DOHH2 (cell line): ENCODE measurements at regions not wholly inside any gene's neighbourhood (a gene's known extent, or its start where the extent isn't known, plus 50 kb on each side); places are given as distances from the start of the nearest gene placed in this dataset.

Source experiments
- H3F3A ChIP-seq: fragments of 200-600 bp; sonication (generic), shearing (Covaris generic); 2 replicates; pipeline ENCODE4 v1.6.0; 2016; ENCODE audit warnings: antibody characterized with exemption, mild to moderate bottlenecking; ENCODE audit not compliant: control insufficient read depth, insufficient read depth
- H3K27ac ChIP-seq: fragments of 200-600 bp; sonication (generic); 2 replicates; pipeline ENCODE4 v1.5.1; 2014; ENCODE audit warnings: low read depth, mild to moderate bottlenecking, low read length, moderate library complexity
- H3K27me3 ChIP-seq: fragments of 200-600 bp; sonication (generic); 2 replicates; pipeline ENCODE4 v1.6.1; 2014; ENCODE audit warnings: mild to moderate bottlenecking, low read length, mixed read lengths; ENCODE audit not compliant: control insufficient read depth
- H3K36me3 ChIP-seq: fragments of 200-600 bp; sonication (generic); 2 replicates; pipeline ENCODE4 v1.6.1; 2014; ENCODE audit warnings: mild to moderate bottlenecking, low read length, moderate library complexity, mixed read lengths; ENCODE audit not compliant: control insufficient read depth
- H3K4me1 ChIP-seq: fragments of 200-600 bp; sonication (generic); 2 replicates; pipeline ENCODE4 v1.6.1; 2014; ENCODE audit warnings: mild to moderate bottlenecking, low read length, mixed read lengths; ENCODE audit not compliant: control insufficient read depth
- H3K4me2 ChIP-seq: fragments of 200-600 bp; sonication (generic); 2 replicates; pipeline ENCODE4 v1.6.0; 2014; ENCODE audit warnings: mild to moderate bottlenecking, low read length, moderate library complexity
- H3K4me3 ChIP-seq: fragments of 200-600 bp; sonication (generic); 2 replicates; pipeline ENCODE4 v1.5.1; 2014; ENCODE audit warnings: mild to moderate bottlenecking, low read length, mixed read lengths
- H3K79me2 ChIP-seq: fragments of 200-600 bp; sonication (generic); 2 replicates; pipeline ENCODE4 v1.6.1; 2014; ENCODE audit warnings: mild to moderate bottlenecking, low read length, mixed read lengths; ENCODE audit not compliant: control insufficient read depth
- H3K9me2 ChIP-seq: fragments of 200-600 bp; sonication (generic); replicated peaks from 2 replicates; pipeline ENCODE4 v1.6.1; 2014; ENCODE audit warnings: mild to moderate bottlenecking, low read length, mixed read lengths; ENCODE audit not compliant: control insufficient read depth
- H3K9me3 ChIP-seq: fragments of 200-600 bp; sonication (generic); 2 replicates; pipeline ENCODE4 v1.6.1; 2014; ENCODE audit warnings: antibody characterized with exemption, low read length, mixed read lengths; ENCODE audit not compliant: control insufficient read depth, insufficient read depth
- H4K20me1 ChIP-seq: fragments of 200-600 bp; sonication (generic); 2 replicates; pipeline ENCODE4 v1.6.0; 2014; ENCODE audit warnings: low read depth, mild to moderate bottlenecking, antibody characterized with exemption, low read length, moderate library complexity; ENCODE audit not compliant: control insufficient read depth, insufficient read depth
- EZH2phosphoT487 ChIP-seq: fragments of 200-600 bp; sonication (generic); IDR thresholded peaks from 2 replicates; pipeline ENCODE4 v1.6.1; 2017; ENCODE audit warnings: borderline replicate concordance, mild to moderate bottlenecking, antibody characterized with exemption, low read length, moderate library complexity, mixed read lengths
- TF ChIP-seq, protein P1 (sequence below): fragments of 200-600 bp; sonication (generic); IDR thresholded peaks from one replicate; pipeline ENCODE4 v1.5.1; 2014; ENCODE audit warnings: antibody characterized with exemption, mild to moderate bottlenecking, low read depth, low read length; ENCODE audit not compliant: poor library complexity, severe bottlenecking

- no peak overlapping the region for H3K4me2 ChIP-seq
- no peaks in the 10 kb centered on the region for H3K36me3 ChIP-seq
- H3K4me1 ChIP-seq: no peaks in the 10 kb centered on the region
- no peak for TF ChIP-seq EZH2phosphoT487
- TF ChIP-seq, protein P1, sequence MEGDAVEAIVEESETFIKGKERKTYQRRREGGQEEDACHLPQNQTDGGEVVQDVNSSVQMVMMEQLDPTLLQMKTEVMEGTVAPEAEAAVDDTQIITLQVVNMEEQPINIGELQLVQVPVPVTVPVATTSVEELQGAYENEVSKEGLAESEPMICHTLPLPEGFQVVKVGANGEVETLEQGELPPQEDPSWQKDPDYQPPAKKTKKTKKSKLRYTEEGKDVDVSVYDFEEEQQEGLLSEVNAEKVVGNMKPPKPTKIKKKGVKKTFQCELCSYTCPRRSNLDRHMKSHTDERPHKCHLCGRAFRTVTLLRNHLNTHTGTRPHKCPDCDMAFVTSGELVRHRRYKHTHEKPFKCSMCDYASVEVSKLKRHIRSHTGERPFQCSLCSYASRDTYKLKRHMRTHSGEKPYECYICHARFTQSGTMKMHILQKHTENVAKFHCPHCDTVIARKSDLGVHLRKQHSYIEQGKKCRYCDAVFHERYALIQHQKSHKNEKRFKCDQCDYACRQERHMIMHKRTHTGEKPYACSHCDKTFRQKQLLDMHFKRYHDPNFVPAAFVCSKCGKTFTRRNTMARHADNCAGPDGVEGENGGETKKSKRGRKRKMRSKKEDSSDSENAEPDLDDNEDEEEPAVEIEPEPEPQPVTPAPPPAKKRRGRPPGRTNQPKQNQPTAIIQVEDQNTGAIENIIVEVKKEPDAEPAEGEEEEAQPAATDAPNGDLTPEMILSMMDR: no peak
- no peaks in the 10 kb centered on the region for H3K9me3 ChIP-seq
- no peak overlapping the region for H3K4me3 ChIP-seq
- H3K27me3 ChIP-seq: no peaks in the 10 kb centered on the region
- H3K27ac ChIP-seq: no peak overlapping the region
- no peaks in the 10 kb centered on the region for H3F3A ChIP-seq
- no peaks in the 10 kb centered on the region; the same call in 1 of the 2 replicates for H3K9me2 ChIP-seq
- H4K20me1 ChIP-seq: no peaks in the 10 kb centered on the region
- no peaks in the 10 kb centered on the region for H3K79me2 ChIP-seq
These were observed 112.7 kb upstream of the NREP start for GRCh38 chr5:111869681-111870080.

DNA sequence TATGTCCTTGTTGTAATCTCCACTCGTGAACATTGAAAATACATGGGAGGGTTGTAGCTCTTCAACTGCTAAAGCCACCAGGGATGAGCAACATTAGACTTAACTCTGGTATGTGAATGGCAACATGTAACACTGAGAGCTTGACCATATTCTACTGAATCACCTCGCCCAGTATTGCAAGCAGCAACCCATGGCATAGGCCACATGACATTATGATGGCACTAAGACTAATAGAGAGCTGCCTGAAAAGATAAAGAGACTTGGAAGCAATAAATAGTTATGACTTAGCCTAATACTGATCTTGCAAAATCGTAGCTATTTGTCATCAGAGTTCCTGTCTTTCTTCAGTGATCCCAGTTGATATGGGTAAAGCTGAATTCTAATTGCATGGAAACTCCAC lies 108.4 kb upstream of the NREP start:
- TF ChIP-seq, protein P1: no peak
- no peak for TF ChIP-seq EZH2phosphoT487
- H3K4me3 ChIP-seq: no peak overlapping the region
- no peak overlapping the region for H3K4me2 ChIP-seq
- no peaks in the 10 kb centered on the region for H4K20me1 ChIP-seq
- no peaks in the 10 kb centered on the region for H3K9me2 ChIP-seq
- peaks cover 3% of the 10 kb centered on the region; the same call in 1 of the 2 replicates for H3K27me3 ChIP-seq
- no peaks in the 10 kb centered on the region for H3K4me1 ChIP-seq
- no peaks in the 10 kb centered on the region for H3K79me2 ChIP-seq
- H3K36me3 ChIP-seq: no peaks in the 10 kb centered on the region
- H3F3A ChIP-seq: no peaks in the 10 kb centered on the region
- H3K9me3 ChIP-seq: no peaks in the 10 kb centered on the region
- no peak overlapping the region for H3K27ac ChIP-seq

DNA sequence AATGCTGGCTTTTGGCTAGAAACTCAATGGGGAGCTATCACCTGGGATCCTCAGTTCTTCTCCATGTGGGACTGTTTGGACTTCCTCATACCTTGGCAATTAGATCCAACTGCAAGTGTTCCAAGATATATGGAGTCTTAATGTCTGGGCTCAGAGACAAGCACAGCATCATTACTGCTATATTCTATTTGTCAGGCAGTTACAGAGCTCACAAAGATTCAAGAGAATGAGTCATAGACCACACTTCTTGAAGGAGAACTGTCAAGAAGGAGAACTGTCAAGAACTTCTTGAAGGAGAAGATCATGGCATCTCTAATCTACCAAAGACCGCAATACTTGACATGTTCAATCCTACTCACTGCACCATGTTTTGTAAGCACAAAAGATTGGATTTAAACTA lies 106.8 kb upstream of the NREP start:
- H3K79me2 ChIP-seq: no peaks in the 10 kb centered on the region
- no peak for TF ChIP-seq EZH2phosphoT487
- TF ChIP-seq, protein P1: no peak
- no peaks in the 10 kb centered on the region for H4K20me1 ChIP-seq
- no peak overlapping the region for H3K4me3 ChIP-seq
- H3K4me2 ChIP-seq: no peak overlapping the region
- H3F3A ChIP-seq: no peaks in the 10 kb centered on the region
- H3K9me2 ChIP-seq: no peaks in the 10 kb centered on the region
- no peaks in the 10 kb centered on the region for H3K36me3 ChIP-seq
- peaks cover 3% of the 10 kb centered on the region; the same call in 1 of the 2 replicates for H3K27me3 ChIP-seq
- H3K27ac ChIP-seq: no peak overlapping the region
- no peaks in the 10 kb centered on the region for H3K4me1 ChIP-seq
- no peaks in the 10 kb centered on the region for H3K9me3 ChIP-seq
